Testis (tissue), 2 donors: ENCODE measurements at regions not wholly inside any gene's neighbourhood (a gene's known extent, or its start where the extent isn't known, plus 50 kb on each side); places are given as distances from the start of the nearest gene placed in this dataset.

Experiments
- POLR2A ChIP-seq: fragments of 450-650 bp; IDR thresholded peaks from one replicate; pipeline ENCODE4 v1.6.1; 2017; ENCODE audit warnings: antibody characterized with exemption, mild to moderate bottlenecking, moderate library complexity
- TF ChIP-seq, protein P1 (sequence below), 3 experiments: fragments of 450-650 bp in 2 of 3; fragments of 200-600 bp in 1 of 3; sonication (generic) in 1 of 3; IDR thresholded peaks; one replicate each; pipeline ENCODE4 v1.5.1; 2016 to 2019; ENCODE audit warnings: antibody characterized with exemption in 3 of 3, mild to moderate bottlenecking in 2 of 3, moderate library complexity in 1 of 3

DNA sequence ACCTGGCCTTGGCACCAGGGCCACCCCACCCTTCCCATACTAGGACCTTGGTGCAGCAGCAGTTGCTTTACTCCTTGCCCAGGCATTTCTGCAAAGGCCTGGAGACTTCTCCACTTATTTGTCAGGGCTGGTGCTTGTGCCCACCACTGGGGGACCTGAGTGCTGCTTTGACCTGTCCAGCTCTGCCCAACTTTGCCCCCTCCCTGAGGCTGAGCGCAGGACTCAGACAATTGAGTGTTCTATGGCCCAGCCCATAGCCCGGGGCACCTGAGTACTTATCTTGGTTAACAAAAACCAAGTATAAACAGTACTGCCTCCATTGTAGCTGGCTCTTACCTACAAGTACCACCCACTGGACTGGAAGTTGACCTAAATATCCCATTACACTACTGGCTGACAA, 406.1 kb upstream of the CHD1 start:
- TF ChIP-seq, protein P1, sequence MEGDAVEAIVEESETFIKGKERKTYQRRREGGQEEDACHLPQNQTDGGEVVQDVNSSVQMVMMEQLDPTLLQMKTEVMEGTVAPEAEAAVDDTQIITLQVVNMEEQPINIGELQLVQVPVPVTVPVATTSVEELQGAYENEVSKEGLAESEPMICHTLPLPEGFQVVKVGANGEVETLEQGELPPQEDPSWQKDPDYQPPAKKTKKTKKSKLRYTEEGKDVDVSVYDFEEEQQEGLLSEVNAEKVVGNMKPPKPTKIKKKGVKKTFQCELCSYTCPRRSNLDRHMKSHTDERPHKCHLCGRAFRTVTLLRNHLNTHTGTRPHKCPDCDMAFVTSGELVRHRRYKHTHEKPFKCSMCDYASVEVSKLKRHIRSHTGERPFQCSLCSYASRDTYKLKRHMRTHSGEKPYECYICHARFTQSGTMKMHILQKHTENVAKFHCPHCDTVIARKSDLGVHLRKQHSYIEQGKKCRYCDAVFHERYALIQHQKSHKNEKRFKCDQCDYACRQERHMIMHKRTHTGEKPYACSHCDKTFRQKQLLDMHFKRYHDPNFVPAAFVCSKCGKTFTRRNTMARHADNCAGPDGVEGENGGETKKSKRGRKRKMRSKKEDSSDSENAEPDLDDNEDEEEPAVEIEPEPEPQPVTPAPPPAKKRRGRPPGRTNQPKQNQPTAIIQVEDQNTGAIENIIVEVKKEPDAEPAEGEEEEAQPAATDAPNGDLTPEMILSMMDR (IDR thresholded peaks at IDR 0.05), result no peak
- TF ChIP-seq POLR2A, result no peak
